SW480 (cell line): ENCODE measurements at regions not wholly inside any gene's neighbourhood (a gene's known extent, or its start where the extent isn't known, plus 50 kb on each side); places are given as distances from the start of the nearest gene placed in this dataset.

ENCODE experiments used
- DNase-seq: peaks from one replicate; pipeline ENCODE4 v3.0.0-alpha.2; 2016; ENCODE audit warnings: low spot score

GRCh38 chr4:23245203-23245832 lies 552.6 kb downstream of the GBA3 start:
- no peak for DNase-seq

- DNase-seq, result no peak
Observed at GRCh38 chr4:23242962-23243361, 550.2 kb downstream of the GBA3 start.

- DNase-seq, result no peak
Observed at GRCh38 chr4:23241408-23241807, 548.7 kb downstream of the GBA3 start.

GRCh38 chr4:23238848-23239247 lies 546.1 kb downstream of the GBA3 start:
- DNase-seq, result no peak

- DNase-seq, result no peak
Observed at GRCh38 chr4:23237771-23238170, 545.0 kb downstream of the GBA3 start.

GRCh38 chr4:23235628-23236390 lies 543.1 kb downstream of the GBA3 start:
- no peak for DNase-seq

GRCh38 chr4:23234716-23235115 lies 542.0 kb downstream of the GBA3 start:
- DNase-seq, result no peak

- no peak for DNase-seq
Observed at GRCh38 chr4:23234018-23234417, 541.3 kb downstream of the GBA3 start.

GRCh38 chr4:23233596-23233995 lies 540.9 kb downstream of the GBA3 start:
- DNase-seq, result no peak

GRCh38 chr4:23232987-23233386 lies 540.2 kb downstream of the GBA3 start:
- DNase-seq, result no peak

GRCh38 chr4:23225564-23225963 lies 532.8 kb downstream of the GBA3 start:
- no peak for DNase-seq

GRCh38 chr4:23224684-23225420 lies 532.1 kb downstream of the GBA3 start:
- no peak for DNase-seq

GRCh38 chr4:23220911-23221310 lies 528.2 kb downstream of the GBA3 start:
- DNase-seq, result no peak

GRCh38 chr4:23219779-23220408 lies 527.2 kb downstream of the GBA3 start:
- no peak for DNase-seq

GRCh38 chr4:23213198-23213597 lies 520.5 kb downstream of the GBA3 start:
- DNase-seq, result no peak

GRCh38 chr4:23212558-23212957 lies 519.8 kb downstream of the GBA3 start:
- no peak for DNase-seq

GRCh38 chr4:23207059-23207458 lies 514.3 kb downstream of the GBA3 start:
- DNase-seq, result no peak

- no peak for DNase-seq
Observed at GRCh38 chr4:23202712-23203247, 510.0 kb downstream of the GBA3 start.

GRCh38 chr4:23194751-23195150 lies 502.0 kb downstream of the GBA3 start:
- no peak for DNase-seq

- no peak for DNase-seq
Observed at GRCh38 chr4:23174179-23174578, 481.4 kb downstream of the GBA3 start.

- DNase-seq, result no peak
Observed at GRCh38 chr4:23171976-23172375, 479.2 kb downstream of the GBA3 start.

- no peak for DNase-seq
Observed at GRCh38 chr4:23169608-23170311, 477.0 kb downstream of the GBA3 start.
